Epidermal melanocyte (primary cell): ENCODE measurements at regions not wholly inside any gene's neighbourhood (a gene's known extent, or its start where the extent isn't known, plus 50 kb on each side); places are given as distances from the start of the nearest gene placed in this dataset.
"Not testable (repeated sequence)": the region's sequence is repeated elsewhere in the genome, so short reads cannot be mapped to it uniquely, and the experiment has no call there.

Experiments
- DNase-seq: peaks from one replicate; pipeline ENCODE4 v3.0.0; 2011; ENCODE audit warnings: low spot score; ENCODE audit not compliant: insufficient read length

GRCh38 chr16:31581065-31581464, 53.4 kb downstream of the AHSP start:
- not testable (repeated sequence) for DNase-seq

GRCh38 chr16:31601737-31602384, 74.2 kb downstream of the AHSP start:
- not testable (repeated sequence) for DNase-seq

- no peak for DNase-seq
Measured at GRCh38 chr16:31618130-31618529, 90.4 kb downstream of the AHSP start.

- no peak for DNase-seq
Measured at GRCh38 chr16:31636433-31636832, 108.7 kb downstream of the AHSP start.

GRCh38 chr16:31641279-31641678, 113.6 kb downstream of the AHSP start:
- no peak for DNase-seq

GRCh38 chr16:31655674-31656073, 128.0 kb downstream of the AHSP start:
- not testable (repeated sequence) for DNase-seq

- no peak for DNase-seq
Measured at GRCh38 chr16:31664683-31665482, 137.2 kb downstream of the AHSP start.

GRCh38 chr16:31674686-31675085, 147.0 kb downstream of the AHSP start:
- DNase-seq: no peak

GRCh38 chr16:31676731-31677130, 149.0 kb downstream of the AHSP start:
- no peak for DNase-seq

- no peak for DNase-seq
Measured at GRCh38 chr16:31678649-31679325, 151.1 kb downstream of the AHSP start.

- not testable (repeated sequence) for DNase-seq
Measured at GRCh38 chr16:31689331-31689730, 161.6 kb downstream of the AHSP start.

GRCh38 chr16:31692338-31692737, 164.6 kb downstream of the AHSP start:
- not testable (repeated sequence) for DNase-seq

- DNase-seq: no peak
Measured at GRCh38 chr16:31693733-31694132, 166.0 kb downstream of the AHSP start.

- no peak for DNase-seq
Measured at GRCh38 chr16:31694461-31694860, 166.8 kb downstream of the AHSP start.

- DNase-seq: no peak
Measured at GRCh38 chr16:31695667-31696066, 168.0 kb downstream of the AHSP start.

GRCh38 chr16:31696968-31697743, 169.5 kb downstream of the AHSP start:
- no peak for DNase-seq

- DNase-seq: no peak
Measured at GRCh38 chr16:31697744-31698125, 170.0 kb downstream of the AHSP start.

- no peak for DNase-seq
Measured at GRCh38 chr16:31698901-31699300, 171.2 kb downstream of the AHSP start.

- no peak for DNase-seq
Measured at GRCh38 chr16:31699601-31700000, 171.9 kb downstream of the AHSP start.

- no peak for DNase-seq
Measured at GRCh38 chr16:31700200-31700529, 172.5 kb downstream of the AHSP start.

GRCh38 chr16:31700530-31701388, 172.8 kb upstream of the ZNF267 start:
- no peak for DNase-seq
